HG03025 (cell line): ENCODE measurements at regions not wholly inside any gene's neighbourhood (a gene's known extent, or its start where the extent isn't known, plus 50 kb on each side); places are given as distances from the start of the nearest gene placed in this dataset.

Source experiments
- ATAC-seq: cut with Tn5 transposase; IDR thresholded peaks from one replicate; pipeline ENCODE4 v1.9.1; 2021; ENCODE audit warnings: mild to moderate bottlenecking, moderate library complexity; ENCODE audit not compliant: unreplicated experiment, low FRiP score

GRCh38 chr10:28082316-28082715 lies 83.4 kb upstream of the ODAD2 start:
- ATAC-seq = no peak

- ATAC-seq = no peak
Observed at GRCh38 chr10:28077889-28078288, 79.0 kb upstream of the ODAD2 start.

- no peak for ATAC-seq
Observed at GRCh38 chr10:28075424-28075823, 76.5 kb upstream of the ODAD2 start.

- no peak for ATAC-seq
Observed at GRCh38 chr10:28072573-28072972, 73.7 kb upstream of the ODAD2 start.

GRCh38 chr10:28060031-28060607 lies 61.2 kb upstream of the ODAD2 start:
- ATAC-seq = no peak

- ATAC-seq = no peak
Observed at GRCh38 chr10:28058746-28059145, 59.9 kb upstream of the ODAD2 start.

GRCh38 chr10:28054228-28054860 lies 55.5 kb upstream of the ODAD2 start:
- ATAC-seq = no peak

- ATAC-seq = no peak
Observed at GRCh38 chr10:28049286-28049685, 50.4 kb upstream of the ODAD2 start.
